ENCODE measurements at regions not wholly inside any gene's neighbourhood (a gene's known extent, or its start where the extent isn't known, plus 50 kb on each side); places are given as distances from the start of the nearest gene placed in this dataset.
"Not testable (repeated sequence)": the region's sequence is repeated elsewhere in the genome, so short reads cannot be mapped to it uniquely, and the experiment has no call there.

DNA sequence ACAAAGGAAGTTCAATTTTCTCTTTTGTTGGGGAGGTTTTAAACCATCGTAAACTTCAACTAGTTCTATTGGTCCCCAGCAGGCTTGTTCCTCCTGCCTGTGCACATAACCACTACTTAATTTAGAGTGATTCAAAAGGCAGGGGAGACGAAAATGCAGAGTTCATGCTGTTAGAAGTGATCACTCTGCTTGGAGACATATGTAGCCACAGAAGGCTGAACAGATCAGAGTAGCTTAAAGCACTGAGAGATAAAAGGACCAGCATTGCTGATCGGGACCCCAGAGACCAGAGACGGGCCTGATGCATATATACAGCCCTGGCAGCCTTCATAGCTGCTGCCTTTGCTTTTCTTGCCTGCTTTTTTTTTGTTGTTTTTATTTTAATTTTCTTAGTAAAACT is 662.0 kb upstream of the CPEB2 start:
- TF ChIP-seq, protein P1, sequence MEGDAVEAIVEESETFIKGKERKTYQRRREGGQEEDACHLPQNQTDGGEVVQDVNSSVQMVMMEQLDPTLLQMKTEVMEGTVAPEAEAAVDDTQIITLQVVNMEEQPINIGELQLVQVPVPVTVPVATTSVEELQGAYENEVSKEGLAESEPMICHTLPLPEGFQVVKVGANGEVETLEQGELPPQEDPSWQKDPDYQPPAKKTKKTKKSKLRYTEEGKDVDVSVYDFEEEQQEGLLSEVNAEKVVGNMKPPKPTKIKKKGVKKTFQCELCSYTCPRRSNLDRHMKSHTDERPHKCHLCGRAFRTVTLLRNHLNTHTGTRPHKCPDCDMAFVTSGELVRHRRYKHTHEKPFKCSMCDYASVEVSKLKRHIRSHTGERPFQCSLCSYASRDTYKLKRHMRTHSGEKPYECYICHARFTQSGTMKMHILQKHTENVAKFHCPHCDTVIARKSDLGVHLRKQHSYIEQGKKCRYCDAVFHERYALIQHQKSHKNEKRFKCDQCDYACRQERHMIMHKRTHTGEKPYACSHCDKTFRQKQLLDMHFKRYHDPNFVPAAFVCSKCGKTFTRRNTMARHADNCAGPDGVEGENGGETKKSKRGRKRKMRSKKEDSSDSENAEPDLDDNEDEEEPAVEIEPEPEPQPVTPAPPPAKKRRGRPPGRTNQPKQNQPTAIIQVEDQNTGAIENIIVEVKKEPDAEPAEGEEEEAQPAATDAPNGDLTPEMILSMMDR (conservative IDR thresholded peaks at IDR 0.05) = no peak
- peaks cover 4% of the 10 kb centered on the region for H3K4me1 Mint-ChIP-seq
- DNase-seq (ENCODE audit: low read depth, low spot score) = no peak
- H3K27me3 Mint-ChIP-seq (ENCODE audit: low read depth) = peaks cover 4% of the 10 kb centered on the region
- H3K27ac Mint-ChIP-seq (ENCODE audit: unreplicated experiment) = no peak overlapping the region
- H3K4me3 Mint-ChIP-seq = no peak overlapping the region
- no peaks in the 10 kb centered on the region for H3K9me3 Mint-ChIP-seq
- no peaks in the 10 kb centered on the region for H3K36me3 Mint-ChIP-seq (ENCODE audit: low read depth)

DNA sequence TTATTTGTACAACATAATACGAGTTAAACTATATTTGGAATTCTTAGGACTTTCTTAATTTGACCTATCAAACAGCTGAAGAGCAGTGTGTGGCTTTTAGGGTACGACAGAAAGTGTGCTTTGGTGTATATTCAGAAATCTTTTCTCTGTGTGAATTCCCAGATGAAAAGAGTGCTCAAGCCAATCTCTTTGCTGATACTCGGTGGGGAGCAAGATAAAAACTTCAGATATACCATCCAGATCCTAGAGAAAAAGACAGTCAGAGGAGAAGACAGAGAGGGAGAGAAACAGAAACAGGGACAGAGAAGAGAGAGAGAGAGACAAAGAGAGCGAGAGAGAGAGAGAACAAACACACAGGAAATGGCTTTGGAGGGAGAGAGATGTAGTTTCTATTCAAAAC is 658.3 kb upstream of the CPEB2 start:
- Mint-ChIP-seq H3K4me1 (peaks cover 4% of the 10 kb centered on the region), H3K27ac (ENCODE audit: unreplicated experiment) (peak overlapping the region; percentile 94), H3K27me3 (ENCODE audit: low read depth) (peaks cover 4% of the 10 kb centered on the region), H3K4me3 (no peak overlapping the region), H3K9me3 (no peaks in the 10 kb centered on the region), H3K36me3 (ENCODE audit: low read depth) (no peaks in the 10 kb centered on the region)
- no peak for DNase-seq (ENCODE audit: low read depth, low spot score)
- TF ChIP-seq, protein P1 (conservative IDR thresholded peaks at IDR 0.05) = no peak

DNA sequence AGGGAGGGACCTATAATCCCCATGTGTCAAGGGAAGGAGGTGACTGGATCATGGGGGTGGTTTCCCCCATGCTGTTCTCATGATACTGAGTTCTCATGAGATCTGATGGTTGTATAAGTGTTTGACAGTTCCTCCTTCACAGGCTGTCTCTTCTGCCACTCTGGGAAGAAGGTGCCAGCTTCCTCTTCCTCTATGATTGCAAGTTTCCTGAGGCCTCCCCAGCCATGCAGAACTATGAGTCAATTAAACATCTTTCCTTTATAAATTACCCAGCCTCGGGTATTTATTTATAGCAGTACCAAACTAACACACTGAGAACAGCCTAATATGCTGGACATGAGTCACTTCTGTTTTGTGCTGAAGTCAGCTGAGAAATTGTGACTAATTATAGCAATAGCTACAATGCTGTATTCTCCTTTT is 656.9 kb upstream of the CPEB2 start:
- Mint-ChIP-seq H3K36me3 (ENCODE audit: low read depth) (no peaks in the 10 kb centered on the region), H3K27me3 (ENCODE audit: low read depth) (no peaks in the 10 kb centered on the region), H3K4me1 (peaks cover 4% of the 10 kb centered on the region), H3K4me3 (no peak overlapping the region), H3K9me3 (no peaks in the 10 kb centered on the region), H3K27ac (ENCODE audit: unreplicated experiment) (no peak overlapping the region)
- no peak for DNase-seq (ENCODE audit: low read depth, low spot score)
- TF ChIP-seq, protein P1 (conservative IDR thresholded peaks at IDR 0.05) = no peak

DNA sequence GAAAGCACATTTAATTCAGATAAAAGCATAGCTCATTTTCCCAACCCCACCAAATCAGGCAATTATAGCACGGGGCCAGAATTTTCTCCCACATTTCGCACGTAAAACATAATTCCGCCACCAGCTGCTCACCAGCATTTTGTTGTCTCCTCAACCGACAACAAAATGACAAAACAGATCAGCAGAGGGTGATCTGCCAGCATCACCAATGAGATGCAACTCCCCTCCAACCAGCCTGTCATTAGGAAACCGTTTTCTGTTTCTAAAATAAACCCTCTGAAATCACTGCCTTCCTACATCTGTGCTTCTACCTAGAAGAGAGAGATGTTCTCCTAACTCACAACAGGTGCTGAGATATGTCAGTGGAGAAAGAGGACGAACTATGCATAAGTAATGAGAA is 654.8 kb upstream of the CPEB2 start:
- Mint-ChIP-seq H3K4me1 (peaks cover 4% of the 10 kb centered on the region), H3K27ac (ENCODE audit: unreplicated experiment) (no peak overlapping the region), H3K27me3 (ENCODE audit: low read depth) (no peaks in the 10 kb centered on the region), H3K36me3 (ENCODE audit: low read depth) (no peaks in the 10 kb centered on the region), H3K9me3 (no peaks in the 10 kb centered on the region), H3K4me3 (no peak overlapping the region)
- DNase-seq (ENCODE audit: low read depth, low spot score) = no peak
- TF ChIP-seq, protein P1 (conservative IDR thresholded peaks at IDR 0.05) = no peak

DNA sequence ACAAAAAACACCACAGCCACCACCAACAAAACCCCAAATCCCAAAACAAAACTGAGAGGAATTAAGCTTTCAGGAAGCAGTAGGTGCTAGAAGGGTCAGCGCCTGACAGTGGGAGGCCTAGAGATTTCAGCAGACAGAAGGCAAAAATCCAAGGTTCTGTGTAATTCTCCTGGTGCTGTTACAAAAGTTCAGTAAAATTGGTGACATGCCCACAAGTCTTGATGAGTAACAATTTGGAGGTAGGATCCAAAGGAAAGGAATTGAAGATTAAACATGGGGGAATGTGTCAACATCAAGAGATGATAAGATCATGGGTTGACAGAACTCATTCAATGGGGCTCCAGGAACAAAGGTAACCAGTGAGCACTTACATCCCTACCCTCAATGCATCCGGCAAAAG is 653.8 kb upstream of the CPEB2 start:
- H3K4me3 Mint-ChIP-seq = no peak overlapping the region
- no peaks in the 10 kb centered on the region for H3K36me3 Mint-ChIP-seq (ENCODE audit: low read depth)
- no peaks in the 10 kb centered on the region for H3K27me3 Mint-ChIP-seq (ENCODE audit: low read depth)
- DNase-seq (ENCODE audit: low read depth, low spot score) = no peak
- H3K27ac Mint-ChIP-seq (ENCODE audit: unreplicated experiment) = no peak overlapping the region
- peaks cover 4% of the 10 kb centered on the region for H3K4me1 Mint-ChIP-seq
- H3K9me3 Mint-ChIP-seq = no peaks in the 10 kb centered on the region
- TF ChIP-seq, protein P1 (conservative IDR thresholded peaks at IDR 0.05) = no peak

DNA sequence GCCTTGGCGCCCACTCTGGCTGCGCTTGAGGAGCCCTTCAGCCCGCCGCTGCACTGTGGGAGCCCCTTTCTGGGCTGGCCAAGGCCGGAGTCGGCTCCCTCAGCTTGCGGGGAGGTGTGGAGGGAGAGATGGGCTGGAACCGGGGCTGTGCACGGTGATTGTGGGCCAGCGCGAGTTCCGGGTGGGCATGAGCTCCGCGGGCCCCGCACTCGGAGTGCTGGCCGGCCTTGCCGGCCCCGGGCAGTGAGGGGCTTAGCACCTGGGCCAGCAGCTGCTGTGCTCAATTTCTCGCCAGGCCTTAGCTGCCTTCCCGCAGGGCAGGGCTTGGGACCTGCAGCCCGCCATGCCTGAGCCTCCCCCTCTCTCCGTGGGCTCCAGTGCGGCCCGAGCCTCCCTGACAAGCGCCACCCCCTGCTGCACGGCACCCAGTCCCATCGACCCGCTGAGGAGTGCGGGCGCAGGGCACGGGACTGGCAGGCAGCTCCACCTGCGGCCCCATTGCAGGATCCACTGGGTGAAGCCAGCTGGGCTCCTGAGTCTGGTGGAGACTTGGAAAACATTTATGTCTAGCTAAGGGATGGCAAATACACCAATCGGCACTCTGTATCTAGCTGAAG is 643.6 kb upstream of the CPEB2 start:
- not testable (repeated sequence) for H3K27me3 Mint-ChIP-seq (ENCODE audit: low read depth); H3K9me3 Mint-ChIP-seq; H3K27ac Mint-ChIP-seq (ENCODE audit: unreplicated experiment); H3K36me3 Mint-ChIP-seq (ENCODE audit: low read depth); H3K4me3 Mint-ChIP-seq; H3K4me1 Mint-ChIP-seq; DNase-seq (ENCODE audit: low read depth, low spot score)
